GM18499 (cell line): ENCODE measurements at regions not wholly inside any gene's neighbourhood (a gene's known extent, or its start where the extent isn't known, plus 50 kb on each side); places are given as distances from the start of the nearest gene placed in this dataset.

Experiments used
- ATAC-seq: cut with Tn5 transposase; IDR thresholded peaks from one replicate; pipeline ENCODE4 v1.9.1; 2021; ENCODE audit warnings: moderate number of reproducible peaks; ENCODE audit not compliant: insufficient read depth, unreplicated experiment

GRCh38 chr10:36345807-36346206 lies 703.7 kb upstream of the FZD8 start:
- no peak for ATAC-seq

DNA sequence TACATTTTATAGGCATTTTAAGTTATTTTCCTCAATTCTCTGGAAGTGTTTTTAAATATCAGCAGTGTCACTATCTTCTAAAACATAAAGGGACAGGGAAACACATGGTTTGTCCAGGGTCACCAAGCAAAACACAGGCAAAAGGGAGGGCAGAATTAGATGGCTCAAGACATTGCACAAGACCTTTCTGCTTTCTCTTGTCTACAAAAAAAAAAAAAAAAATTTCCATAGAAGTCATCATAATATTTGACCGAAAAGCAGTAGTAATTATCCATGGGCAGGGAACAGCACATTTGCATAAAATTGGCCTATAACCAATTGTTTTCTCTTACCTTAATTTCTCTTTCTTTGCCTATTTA lies 703.1 kb upstream of the FZD8 start:
- no peak for ATAC-seq

DNA sequence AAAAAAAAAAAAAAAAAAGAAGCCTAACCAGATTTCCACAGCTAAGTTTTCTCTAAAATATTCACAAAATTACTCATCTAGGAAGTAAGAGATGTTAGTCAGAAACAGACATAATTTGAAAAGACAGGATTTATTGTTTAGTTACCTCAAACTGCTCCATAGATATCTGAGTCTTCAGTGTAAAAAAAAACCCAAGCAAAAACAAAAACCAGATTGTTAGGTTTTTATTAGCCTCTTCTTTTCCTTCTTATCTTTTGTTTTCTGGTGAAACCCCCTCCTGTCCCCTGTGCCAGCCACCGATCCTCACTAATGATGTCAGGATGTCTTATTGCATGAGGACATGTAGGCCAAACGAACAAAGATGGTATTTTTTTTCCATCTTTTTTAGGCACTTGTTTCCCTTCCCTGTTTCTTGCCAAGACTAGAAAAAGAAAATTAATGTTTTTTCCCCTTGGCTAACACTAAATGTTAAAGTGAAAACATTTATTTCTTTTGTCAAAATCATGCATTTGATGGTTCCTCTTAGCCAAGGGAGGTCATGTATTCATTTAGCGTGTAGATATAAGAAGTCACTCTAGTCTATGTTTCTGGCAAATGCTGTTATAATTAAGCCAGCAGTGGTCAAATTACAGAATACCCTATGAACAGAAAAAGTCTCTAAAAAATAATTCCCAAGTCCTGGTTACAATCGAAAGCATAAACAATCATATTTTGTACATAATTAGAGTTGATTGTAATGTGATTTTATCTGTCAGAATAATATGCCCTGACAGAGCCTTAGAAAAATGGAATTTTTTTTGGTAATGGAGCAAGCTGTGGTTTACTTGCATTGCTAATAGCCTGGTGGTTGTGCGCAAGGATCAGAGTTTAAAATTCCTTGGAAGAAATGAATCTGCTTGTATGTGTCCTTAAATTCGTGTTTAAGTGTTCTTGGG lies 702.4 kb upstream of the FZD8 start:
- ATAC-seq = no peak

DNA sequence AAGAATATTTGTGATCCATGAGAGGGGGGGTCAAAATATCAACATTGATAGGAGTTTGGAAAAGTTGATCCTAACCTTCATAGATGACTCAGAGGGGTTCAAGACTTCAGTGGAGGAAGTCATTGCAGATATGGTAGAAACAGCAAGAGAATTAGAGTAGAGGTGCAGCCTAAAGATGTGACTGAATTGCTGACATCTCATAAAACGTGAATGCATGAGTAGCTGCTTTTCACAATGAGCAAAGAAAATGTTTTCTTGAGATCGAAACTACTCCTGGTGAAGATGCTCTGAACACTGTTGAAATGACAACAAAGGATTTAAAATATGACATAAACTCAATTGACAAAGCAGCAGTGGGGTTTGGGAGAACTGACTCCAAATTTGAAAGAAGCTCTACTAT lies 700.7 kb upstream of the FZD8 start:
- ATAC-seq = no peak

DNA sequence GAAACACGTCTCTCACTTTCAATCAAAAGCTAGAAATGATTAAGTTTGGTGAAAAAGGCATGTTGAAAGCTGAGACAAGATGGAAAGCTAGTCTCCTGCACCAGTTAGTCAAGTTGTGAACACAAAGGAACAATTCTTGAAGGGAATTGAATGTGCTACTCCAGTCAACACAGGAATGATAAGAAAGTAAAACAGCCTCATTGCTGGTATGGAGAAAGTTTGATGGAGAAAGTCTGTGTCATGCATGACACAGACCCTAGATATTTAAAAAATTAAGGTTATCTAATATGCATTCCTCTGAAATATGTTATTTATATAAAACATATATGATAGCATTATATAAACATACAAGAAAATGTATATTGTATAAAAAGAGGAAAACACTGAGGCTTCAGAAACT lies 699.4 kb upstream of the FZD8 start:
- no peak for ATAC-seq

GRCh38 chr10:36336315-36336714 lies 694.2 kb upstream of the FZD8 start:
- no peak for ATAC-seq

DNA sequence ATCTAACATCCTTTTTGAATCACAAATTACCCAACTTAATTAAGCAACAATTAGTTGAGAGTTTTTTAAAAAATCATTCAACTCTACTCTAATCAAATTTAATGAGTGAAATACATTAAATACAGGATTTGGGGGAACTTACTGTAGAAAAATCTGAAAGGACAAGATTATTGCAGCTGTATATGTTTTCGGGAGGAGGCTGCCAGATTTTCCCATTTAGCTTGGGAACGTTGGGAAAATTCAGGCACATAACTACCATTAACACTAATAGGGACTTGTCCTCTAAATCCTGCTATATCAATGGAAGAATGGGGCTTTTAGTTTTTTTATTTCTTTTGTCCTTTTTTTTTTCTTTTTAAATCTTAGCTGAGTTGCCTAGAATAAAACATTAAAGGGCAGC lies 691.4 kb upstream of the FZD8 start:
- ATAC-seq = no peak

DNA sequence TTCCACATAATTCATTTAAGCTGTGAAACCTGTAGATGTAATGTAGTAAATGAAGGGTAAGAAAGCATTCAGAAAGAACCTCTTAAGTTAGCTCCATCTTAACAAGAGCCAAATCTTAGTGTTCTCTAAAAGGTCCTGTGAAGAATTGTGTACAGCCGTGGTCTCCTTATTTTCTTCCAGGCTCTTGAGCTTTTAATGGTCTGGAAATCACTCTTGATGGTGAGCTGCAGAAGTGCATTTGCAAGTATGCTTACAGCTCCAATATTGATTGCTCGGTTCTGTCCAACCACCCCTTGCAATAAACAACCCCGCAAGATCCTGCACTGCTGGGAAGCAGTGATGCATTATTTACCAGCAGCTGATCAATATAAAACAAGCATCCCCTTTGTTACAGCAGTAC lies 690.8 kb upstream of the FZD8 start:
- no peak for ATAC-seq

GRCh38 chr10:36331121-36331520 lies 689.0 kb upstream of the FZD8 start:
- ATAC-seq = no peak

DNA sequence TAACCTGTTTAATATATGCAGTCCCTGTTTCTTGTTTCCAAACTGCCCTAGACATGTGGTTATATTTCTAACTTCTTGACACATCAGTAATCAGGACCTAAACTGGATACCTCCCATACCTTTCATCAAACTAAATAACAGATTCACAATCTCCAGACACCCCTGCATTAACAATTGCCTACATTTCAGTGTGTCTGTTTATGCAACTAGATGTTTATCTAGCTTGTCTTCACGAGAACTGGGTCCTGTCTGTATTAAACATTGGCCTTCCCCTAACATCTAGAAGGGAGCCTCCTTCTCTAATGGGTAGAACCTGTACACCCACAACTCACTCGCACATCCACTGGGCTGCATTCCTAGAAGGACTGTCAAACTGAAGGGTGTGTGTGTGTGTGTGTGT lies 683.7 kb upstream of the FZD8 start:
- ATAC-seq = no peak

DNA sequence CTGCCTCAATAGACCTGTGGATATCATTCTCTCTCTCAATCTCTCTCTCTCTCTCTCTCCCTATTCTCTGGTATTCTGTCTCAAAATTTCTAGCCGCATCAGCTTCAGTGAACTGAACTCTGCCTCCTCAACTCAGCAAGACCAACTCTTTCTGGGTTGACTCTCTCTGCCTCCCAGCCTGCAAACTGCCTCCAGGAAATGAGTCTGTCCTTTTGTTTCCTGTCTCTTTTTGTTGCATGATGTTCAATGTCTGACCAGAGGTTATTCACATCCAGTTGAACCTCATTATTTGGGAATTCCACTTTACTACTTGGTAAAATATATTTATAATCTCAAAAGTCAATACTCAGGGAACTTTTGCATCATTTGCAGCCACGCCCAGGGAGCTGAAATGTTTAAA lies 682.7 kb upstream of the FZD8 start:
- no peak for ATAC-seq

- no peak for ATAC-seq
Observed at GRCh38 chr10:36313142-36313541, 671.0 kb upstream of the FZD8 start.

DNA sequence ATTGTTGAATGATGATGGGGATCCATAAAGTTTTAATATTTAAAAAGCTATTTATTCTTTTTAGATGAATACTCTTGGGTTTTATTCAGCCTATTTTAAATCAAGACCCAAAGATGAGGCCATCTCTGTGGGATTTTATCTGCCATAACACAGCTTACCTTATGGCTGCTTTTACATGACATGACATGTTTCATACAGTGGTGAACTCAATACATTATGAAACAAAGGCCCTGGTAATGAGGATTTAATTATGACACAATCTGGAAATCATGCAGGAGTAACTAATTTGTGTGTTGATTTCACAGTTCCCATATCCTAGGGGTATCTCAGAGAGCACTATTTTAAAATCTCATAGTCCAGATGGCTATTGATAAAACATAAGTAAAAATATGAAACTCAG lies 661.8 kb upstream of the FZD8 start:
- no peak for ATAC-seq

DNA sequence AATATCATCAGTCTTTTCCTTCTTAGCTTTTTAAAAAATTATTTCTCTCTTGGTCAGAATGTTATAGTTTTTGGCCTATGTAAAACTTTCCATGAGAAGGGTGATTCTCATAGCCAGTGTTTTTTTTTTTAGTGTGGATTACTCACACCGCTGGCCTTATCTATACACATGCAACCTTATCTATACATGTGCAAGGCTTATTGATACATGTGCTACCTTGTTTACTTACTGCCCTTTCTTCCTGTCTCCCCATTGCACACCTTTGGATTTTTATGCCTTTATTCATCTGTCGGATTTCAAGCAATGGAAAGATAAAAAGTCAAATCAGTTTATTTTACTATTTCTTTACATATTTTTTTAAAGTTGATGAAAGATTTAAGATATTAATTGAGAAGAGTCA lies 660.0 kb upstream of the FZD8 start:
- no peak for ATAC-seq

GRCh38 chr10:36301539-36301938 lies 659.4 kb upstream of the FZD8 start:
- ATAC-seq = no peak

DNA sequence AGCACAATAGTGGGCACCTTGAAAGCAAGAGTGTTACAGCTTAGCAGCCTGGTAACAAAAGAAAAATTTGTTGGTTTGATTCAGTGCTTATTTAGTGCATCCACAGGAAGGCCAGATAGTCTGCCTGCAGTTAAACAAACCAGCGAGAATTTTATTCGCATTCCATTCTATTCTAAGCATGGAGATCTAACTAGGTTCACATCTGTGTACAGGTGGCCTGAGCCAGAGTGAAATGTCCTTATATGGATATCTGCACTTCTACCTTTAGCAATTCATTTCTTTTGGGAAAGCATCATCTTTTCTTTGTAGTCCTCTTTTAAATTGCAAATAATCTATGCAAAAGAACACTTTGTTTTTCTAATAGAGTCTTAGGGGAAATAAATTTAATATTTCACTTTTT lies 659.0 kb upstream of the FZD8 start:
- ATAC-seq = no peak

- no peak for ATAC-seq
Observed at GRCh38 chr10:36283827-36284226, 641.7 kb upstream of the FZD8 start.

DNA sequence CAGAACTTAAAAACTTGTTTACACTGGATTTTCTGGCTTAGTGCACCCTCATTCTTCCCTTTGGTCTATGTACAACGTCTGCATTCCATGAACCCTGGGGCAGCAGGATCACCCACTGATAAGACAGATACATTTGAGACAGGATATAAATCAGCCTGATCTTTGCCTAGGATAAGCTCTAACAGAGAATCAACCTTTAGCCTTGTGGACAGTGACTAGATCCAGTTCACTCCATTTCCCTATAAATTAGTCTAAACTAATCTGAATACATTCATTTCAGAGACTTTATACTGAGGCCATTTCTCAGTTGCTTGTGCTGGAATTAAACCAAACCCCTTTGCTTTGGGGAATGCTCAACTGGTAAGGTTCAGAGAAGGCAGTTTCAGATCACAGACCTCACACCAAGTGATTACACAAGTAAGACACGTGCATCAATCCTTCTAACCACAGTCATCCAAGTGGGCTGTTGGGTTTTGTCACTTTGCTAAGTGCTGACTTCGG lies 639.8 kb upstream of the FZD8 start:
- no peak for ATAC-seq

- ATAC-seq = no peak
Observed at GRCh38 chr10:36280890-36281499, 638.9 kb upstream of the FZD8 start.

DNA sequence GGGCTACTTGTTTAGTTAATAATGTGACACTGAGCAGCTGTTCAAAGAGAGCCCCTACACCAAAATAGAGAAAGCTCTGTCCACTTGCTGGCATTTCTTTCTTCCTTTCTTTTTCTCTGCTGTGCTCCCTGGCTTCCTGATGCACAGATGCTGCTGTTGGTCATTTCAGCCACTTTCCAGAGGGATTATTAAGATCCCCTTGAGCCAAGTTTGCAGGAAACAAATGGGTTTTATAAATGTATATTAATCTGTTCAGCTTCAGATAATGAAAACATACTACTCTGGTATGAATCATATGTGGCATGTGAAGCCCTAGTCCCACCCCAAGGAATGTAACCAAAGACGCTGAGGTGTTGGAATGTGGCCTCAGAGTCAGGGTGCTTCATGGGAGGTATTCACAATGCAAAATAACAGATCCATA lies 638.2 kb upstream of the FZD8 start:
- ATAC-seq = no peak

DNA sequence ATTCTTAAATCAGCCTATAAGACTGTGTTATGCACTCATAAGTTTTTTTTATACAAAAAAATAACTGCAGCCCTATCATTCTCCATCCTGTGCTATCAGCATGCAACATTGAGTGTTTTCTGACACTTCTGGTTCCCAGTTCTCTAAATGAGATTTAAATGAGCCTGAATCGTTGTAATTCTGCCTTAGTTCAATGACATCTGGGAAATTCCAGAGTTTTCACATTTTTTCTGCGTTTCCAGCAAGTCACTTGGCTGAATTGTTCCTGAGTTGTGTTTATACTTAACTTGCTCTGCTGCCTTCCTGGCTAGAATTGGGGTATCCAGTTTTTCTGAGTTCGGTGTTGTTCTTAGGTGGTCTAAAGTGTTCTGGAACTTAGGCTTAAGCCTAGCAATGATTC lies 636.1 kb upstream of the FZD8 start:
- no peak for ATAC-seq

DNA sequence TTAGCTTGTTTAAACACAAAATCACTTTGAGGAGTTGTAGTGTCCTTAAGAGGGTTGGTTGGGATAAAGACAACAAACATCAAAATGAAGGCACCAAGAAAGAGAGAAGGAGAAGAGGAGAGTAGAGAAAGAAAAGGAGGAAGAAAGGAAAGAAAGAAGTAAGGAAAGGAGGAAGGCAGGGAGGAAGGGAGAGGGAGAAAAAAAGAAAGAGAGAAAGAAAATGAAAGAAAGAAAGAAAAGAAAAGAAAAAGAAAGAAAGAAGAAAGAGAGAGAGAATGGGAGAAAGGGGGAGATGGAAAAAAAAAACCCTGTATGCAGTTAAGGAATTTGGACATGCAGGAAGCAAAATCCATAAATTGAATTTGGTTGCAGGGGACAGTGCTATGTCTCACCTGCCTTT lies 635.4 kb upstream of the FZD8 start:
- ATAC-seq = no peak
